Activated CD8-positive, alpha-beta memory T cell treated with anti-CD3 and anti-CD28 coated beads, Interleukin-2, amount 50 U/mL, for 1 hour (primary cell): ENCODE measurements at regions not wholly inside any gene's neighbourhood (a gene's known extent, or its start where the extent isn't known, plus 50 kb on each side); places are given as distances from the start of the nearest gene placed in this dataset.

Experiments used
- DNase-seq: peaks from one replicate; pipeline ENCODE4 v3.0.0-alpha.2; 2020; ENCODE audit errors: extremely low read depth

DNA sequence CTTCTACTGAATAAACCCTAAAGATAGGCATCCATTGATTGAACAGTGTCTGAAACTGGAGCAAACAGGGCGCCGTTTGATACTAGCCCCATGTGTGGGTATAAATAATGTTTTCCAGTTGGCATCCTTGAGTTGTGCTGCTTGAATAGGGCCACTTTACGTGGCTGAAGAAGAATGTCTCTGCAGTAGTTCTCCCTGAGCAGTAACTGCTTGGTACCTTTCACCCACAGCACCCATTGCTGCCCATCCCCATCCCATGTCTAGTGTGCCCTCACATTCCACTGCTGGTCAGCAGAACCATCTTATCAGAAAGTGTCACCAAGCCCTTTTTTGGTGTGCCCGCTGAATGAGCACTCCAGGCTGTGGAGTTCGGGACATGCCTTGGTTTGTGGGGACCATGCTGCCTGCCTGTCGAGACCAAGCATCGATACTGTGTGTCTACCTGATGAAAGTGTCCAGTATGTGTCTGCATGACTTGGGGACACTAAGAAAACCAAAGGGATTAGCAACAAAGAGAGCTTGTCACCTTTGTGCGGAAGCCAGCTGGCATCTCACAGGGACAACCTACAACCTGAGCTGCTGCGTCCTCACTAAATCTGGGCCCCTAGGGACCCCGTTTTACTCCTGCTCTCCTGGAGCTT is 162.0 kb downstream of the TM9SF2 start:
- no peak for DNase-seq

DNA sequence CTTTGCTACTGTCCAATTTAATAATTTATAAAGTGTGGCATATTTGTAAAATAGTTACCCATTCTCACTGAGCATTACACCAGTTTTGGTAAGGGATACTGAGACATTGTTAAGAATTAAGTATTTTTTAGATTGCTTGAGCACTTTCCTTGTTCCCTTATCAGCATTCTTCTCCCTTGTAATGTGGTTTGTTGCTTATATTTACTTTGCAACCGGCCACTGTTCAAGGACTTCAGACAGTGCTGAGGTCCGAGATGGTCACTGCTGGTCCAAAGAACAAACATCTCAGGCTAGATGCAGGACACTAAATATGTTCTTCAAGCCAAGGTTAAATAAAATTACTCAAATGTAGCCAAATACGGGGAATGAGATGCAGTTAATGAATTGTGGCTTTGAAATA is 161.4 kb downstream of the TM9SF2 start:
- DNase-seq: no peak

DNA sequence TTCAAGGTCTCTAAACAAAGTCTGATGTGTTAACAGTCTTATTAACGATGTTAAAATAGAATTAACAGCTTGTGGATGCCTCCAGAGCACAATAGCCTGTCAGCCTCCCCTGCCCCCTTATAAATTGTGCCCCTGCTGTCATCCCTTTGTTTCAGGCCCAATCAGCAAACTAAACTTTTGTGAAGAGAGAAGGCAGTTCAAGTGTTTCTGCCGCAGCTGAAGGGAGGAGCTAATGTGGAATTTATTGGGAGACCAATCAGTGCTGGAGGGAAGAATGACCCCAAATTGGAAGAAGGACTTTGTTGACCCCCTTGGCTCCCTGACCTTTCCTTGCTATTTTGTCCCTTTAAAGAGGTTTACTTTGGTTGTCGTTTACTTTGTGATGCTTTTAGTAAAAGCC is 160.5 kb downstream of the TM9SF2 start:
- DNase-seq: no peak

DNA sequence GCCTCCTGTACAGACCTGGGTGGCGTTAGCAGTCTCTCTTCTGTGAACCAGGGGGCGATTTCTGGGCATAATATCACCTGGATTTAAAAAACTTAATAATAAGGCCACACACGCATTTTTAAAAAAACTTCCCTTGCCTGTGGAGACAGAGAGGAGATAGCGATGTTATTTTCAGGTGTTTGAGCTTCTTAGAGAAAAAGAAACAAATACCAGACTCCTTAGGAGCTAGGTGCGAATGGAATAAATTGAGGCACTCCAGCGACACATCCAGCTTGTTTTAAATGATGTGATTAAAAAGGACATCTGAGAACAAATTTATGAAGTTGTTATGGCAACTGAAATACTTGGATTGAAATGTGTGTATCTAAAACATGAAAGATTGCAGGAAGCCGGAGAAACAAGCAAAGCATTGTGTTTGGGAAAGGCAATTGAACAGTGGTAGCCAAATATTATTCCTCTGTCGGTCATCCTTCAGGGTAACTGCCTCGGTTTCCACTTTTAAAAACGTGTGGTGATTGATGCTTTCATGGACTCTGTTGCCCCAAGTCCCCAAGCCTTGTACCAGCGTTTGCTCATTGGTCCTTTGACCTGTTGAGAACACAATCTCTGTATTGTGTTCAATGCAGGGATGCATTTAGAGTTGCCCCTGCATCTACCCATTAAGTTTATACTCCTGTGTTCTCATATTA is 158.7 kb downstream of the TM9SF2 start:
- DNase-seq: no peak

DNA sequence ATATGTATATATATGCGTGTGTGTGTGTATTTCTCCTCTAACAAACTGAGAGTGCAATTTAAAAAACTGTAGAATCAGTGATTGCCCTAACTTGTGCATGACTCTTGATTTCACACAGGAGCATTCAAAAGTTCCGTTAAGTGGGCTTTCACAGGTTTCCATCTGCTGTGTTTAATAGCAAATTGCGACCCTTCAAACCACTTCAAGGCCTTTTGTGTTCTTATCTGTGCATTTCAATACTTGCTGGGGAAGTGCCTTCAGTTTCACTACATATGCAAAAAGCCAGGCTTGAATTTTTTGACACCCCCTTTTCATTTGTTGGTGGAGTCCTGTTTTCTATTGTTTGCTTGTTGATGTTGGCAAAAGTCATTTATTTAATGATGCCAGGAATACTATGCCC is 158.0 kb downstream of the TM9SF2 start:
- no peak for DNase-seq

DNA sequence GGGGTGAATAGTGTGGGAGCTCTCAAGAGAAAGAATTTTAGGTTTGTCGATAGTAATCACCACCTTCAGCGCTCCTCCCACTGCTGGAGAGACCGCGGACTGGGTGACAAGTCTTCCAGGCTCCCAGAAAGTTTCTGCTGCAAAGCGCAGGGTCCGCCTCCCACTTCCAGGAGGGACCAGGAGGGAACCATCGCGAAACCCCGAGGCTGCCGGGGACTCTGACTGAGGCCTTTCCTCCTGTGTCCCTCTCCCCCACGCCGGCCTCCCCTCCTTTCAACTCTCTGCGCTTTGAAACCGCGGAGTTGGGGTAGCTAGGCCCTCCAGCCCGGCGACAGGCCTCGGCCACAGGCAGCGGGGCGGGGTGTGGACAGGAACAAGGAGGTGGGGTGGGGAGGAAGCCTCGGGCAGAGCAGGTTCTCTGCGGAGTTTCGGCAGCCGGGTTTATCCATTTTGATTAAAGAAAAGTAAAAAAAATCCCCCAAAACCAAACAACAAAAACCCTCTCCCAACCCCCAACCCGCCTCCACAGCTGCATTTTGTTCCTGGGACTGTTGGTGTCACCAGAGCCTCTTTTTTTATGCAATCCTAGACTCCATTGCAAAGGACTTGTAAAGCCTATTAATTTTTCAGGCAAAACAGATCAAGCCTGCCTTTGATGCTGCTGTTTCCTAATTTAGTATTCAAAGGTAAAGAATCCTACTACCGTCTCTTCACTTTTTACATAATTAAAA is 157.2 kb downstream of the TM9SF2 start:
- no peak for DNase-seq

DNA sequence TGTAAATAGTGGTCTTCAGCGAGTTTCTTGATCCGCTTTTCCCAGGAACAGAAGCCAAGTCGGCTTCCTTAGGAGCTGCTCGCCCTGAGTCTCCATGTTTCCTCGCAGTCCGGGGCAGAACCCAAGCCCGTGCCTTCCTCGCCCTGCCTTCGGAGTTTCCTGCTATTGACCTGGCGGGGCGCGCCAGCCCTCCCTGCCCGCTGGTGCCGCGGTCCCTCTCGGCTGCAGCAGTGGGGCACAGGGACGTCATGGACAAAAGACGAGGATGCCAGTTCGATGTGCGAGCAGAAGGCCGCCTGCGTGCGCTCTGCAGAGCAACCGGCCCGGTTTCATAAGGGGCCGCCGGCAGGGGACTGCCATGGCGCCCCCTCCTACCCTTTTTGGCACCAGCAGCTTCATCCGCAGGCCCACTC is 156.6 kb downstream of the TM9SF2 start:
- DNase-seq: no peak

DNA sequence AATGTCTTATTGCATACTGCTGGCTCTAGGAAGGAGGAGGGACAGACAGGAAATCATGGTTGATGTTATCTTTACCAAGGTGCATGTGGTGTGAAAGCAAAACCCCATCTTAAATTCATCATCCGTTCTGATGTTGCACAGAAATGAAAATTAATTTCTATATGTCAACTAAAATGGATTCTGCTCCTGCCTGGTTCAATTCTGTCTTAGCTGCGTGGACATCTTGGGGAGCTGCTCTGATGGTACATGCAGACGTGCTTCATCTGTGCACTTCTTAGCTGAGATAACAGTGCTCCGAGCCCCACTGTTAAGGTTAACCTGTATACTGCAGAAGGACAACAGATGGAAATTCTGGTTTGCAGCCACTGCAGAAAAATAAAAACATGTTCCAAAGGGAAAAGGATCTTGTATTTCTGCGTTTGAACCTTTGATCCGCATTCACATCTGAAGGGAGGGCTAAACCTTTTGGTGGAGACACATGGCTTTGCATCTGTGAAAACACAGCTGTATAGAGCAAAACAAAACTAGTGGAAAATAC is 155.6 kb downstream of the TM9SF2 start:
- no peak for DNase-seq

DNA sequence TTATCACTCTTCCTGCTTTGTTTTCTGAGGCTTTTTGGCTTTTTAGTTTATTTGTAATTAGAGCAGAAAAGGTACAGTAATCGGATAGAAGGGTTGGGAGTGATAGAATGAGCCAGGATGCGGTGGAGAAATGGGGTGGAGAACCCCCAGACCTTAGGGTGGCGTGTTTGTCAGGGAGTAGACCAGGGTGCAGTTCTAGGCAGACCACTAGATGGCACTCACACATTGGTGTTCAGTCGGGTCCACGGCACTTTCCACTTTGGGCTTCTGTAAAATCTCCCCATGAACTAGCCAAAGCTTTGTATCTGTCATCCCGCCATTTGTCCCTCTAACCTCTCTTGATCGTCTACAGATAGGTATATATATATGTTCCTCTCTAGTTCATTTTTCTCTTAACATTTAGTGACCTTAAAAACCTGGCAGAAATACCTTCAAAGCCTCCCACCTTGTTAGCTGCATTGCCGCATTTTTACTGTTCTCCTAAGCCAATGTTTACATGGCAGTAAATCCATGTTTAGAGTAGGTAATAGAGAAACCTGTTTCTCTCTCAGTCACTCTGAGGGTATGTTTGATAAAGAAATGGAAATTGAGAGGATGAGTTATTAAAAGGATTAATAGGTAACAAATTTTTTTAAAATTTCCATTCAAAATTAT is 154.9 kb downstream of the TM9SF2 start:
- DNase-seq: peak; percentile 51

DNA sequence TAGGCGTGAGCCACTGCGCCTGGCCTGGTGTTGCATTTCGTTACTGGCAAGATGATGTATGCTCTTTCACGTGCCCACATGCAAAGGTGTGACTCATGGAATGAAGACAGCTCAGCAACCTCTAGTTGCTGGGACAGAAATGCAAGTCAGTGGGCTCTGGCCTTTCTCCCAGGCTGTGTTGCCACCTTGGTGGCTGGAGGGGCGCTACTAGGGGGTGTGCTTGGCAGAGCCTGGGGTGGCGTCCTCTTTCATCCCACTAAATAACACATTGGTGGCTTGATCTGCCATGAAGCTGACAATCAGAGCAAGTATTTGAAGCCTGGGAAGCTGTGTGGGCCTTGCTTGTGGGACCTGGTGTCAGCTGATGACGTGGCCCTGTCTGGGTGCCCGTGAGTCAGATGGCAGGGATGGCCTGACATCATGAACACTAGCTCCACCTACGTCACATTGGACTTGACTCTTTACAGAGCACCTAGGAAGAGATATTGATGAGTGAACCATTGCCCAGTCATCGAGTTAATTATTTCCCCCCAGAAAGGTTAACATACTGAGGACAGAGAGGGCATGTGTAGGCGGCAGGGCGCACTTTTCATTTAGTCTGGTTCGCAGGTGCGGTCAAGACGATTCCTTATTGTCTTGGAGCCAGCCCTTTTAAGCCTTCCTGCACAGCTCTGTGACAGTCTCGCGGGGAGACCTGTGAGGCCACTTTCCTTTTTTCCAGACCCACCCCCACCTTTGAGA is 154.2 kb downstream of the TM9SF2 start:
- no peak for DNase-seq

DNA sequence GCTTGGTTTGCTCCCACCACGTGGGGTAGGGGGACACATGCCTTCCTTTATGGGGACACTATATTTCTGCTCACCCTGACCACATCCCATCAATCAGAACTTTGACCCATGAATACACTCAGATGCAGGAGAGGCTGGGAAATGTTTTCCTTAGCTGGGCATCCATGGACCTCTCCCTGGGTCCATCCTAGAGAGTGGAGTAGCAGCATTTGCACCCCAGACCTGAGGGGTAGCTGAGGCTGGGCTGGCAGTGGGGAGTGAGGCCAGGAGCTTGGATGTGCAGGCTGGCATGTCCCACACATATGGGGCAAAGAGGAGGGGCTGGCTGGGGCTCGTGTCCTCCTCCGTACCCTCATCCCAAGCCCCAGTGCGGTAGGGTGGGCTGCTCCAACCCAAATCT is 152.8 kb downstream of the TM9SF2 start:
- DNase-seq: no peak

DNA sequence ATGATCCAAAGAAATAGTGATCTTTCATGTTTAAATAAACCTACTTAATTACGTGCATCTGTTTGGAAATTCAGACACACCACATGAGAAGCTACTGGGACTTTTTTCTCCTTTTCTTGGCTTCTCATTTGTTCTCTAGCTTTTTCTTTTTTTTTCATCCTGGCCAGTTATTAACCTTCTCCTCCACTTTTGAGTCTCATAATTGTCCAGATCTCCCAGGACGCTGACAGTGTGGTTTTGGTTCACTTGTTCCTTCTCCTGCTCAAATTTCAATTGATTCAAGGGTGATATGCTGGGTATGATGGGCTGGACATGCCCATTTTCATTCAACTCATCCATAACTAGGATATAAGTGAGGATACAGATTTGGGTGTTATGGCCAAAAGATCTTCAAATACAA is 152.3 kb downstream of the TM9SF2 start:
- DNase-seq: no peak

DNA sequence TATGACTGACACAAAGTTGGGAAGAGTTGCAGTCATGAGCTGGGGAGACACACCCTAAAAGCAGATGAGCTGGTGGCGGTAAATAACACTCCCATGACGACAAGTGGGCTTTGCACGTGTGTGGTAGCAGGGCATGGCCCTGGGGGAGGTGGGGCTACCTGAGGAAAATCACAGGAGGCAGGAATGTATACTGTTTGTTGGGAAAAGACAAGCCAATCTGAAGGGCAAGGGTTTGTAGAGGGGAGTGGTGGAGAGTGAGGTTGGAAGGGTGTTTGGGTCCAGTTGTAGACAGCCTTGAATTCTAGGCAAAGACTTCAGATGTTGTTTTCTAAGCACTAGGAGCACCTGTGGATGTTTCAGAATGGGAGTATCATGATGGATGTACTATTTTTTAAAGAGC is 151.6 kb downstream of the TM9SF2 start:
- no peak for DNase-seq

DNA sequence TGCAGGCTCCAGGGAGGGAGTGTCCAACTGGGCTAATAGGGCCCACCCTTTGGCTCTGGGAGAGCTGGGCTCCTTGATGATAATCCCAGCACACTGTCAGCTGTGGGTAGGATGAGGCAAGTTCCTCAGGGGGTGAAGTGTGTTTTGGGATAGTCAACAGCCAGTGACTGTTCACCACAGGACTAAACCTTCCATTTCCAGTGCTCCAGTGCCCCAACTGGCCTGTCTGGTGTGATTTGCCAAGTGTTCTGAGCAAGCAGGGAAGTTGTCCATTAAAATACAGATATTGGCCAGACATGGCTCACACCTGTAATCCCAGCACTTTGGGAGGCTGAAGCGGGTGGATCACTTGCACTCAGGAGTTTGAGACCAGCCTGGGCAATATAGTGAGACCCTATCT is 150.9 kb downstream of the TM9SF2 start:
- no peak for DNase-seq

DNA sequence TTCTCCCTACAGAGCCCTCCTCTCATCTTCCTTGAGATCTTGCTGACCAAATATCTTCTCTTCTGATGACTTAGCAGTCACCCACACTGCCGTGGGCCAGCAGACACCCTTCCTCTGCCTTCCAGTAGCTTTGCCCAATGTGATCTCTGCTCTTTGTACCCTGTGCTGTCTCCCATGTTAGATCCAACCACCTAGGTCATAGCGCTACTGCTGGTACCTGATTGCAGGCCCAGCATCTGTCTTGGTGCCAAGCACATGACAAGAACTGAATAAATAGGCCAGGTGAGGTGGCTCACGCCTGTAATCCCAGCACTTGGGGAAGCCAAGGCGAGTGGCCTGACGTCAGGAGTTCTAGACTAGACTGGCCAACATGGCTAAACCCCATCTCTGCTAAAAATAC is 149.7 kb downstream of the TM9SF2 start:
- DNase-seq: no peak

DNA sequence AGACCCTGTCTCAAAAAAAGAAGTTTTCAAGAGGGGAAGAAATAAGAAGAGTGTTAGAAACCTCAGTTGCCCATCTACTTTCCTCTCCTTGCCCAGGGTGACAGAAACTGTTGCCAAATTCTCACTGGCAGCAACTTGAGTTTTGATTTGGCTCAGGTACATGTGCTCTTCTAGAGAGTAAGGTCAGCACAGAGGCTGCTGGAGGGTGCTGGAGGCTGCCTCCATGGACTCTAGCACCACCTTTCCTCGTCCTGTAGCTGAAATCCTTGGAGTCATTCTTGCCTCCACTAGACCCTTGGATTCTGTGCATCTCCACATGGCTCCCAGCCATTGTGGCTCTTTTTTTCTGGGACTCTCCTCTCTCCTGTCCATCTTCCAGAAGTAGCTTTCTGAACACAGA is 149.1 kb downstream of the TM9SF2 start:
- no peak for DNase-seq

DNA sequence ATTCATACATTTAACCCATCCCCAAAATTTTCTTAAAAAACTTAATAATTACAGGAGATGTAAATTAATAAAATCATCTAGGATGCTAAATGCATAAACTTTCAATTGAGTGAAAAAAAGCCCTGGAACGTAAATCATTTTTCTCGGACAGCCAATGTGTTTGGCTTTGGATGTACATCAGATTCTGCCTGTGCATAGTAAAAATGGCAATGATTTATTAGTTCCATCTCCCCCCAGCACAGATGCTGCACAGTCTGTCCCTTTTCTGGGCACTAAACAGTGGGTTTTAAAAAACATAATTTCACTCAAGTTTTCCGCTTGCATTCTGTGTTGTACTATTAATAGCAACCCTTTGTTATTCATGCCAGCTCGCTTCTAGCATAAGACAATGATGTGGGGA is 147.7 kb downstream of the TM9SF2 start:
- DNase-seq: no peak

DNA sequence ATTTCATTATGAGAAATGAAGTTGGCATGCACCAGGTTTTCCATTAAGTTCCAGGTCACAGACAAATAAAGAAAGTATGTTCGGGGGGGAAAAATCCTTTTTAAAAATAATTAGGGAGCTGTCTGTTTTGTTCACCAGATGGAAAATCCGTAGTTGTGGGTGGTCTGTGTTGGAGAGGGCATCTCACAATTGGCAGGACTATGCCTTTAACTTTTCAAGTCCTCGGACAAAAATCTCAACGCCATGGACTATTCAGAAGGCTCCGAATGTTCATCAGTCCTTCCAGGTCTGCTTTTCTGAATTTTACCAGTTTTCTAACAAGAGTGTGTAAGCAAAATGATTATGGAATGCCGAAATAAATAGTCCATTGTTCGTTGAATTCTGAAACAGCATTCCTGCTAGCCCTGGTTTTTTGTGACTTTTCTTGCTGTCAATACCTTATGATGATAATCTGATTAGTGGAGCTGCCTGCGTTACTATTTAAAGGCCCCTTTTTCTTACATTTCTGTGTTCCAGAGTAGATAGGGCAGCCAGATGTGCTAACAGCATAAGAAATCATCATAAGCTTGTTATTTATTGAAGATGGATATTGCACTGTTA is 146.9 kb downstream of the TM9SF2 start:
- DNase-seq: no peak

DNA sequence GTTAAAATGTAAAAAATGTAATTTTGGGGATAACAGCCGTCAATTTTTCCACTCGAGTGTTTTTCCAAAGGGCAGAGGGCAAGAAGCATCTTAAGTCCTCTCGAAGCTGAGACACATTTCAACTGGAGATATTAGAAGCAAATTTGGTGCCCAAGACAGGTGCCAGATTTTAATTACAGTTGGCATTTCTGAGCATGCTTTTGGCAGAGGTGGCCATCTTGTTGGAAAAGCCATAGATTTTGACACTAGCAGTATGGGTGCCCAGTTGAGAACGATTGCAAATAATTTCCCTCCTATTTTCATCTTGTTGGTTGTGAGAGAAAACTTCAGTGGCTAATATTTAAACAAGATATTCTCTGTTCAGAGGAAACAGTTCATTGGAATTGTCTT is 146.3 kb downstream of the TM9SF2 start:
- DNase-seq: no peak

DNA sequence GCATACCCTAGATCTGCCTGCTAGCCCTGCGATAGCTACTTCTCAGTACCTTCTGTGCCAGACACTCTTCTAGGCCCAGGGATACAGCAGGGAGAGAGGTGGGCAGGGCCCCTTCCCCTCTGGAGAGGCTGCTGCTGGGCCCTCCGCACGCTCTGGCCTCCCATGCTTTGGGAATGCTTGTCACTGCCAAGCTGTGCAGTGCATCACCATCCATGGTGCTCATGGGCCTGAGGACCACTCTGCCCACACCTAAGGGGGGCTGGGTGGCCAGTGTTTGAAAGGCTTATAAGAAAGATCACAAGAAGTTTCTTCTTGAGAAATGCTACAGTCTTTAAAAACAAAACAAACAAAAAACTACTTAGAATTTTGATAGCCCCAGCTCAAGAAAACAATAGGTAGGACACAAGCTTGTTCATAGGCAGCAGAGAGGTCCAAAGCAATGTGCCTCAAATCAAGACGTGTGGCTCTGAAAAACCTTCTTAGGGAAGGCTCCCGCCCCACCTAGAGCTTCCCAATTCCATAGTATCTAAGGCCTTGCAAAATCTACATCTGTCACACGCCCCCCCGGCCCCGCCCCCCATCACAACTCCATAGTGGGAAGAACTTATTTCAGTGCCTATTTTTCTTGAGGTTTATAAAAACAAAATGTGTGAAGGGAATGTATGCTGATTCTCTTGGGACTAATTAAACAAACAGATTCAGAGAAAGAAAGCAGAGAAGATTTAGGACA is 145.8 kb downstream of the TM9SF2 start:
- no peak for DNase-seq

DNA sequence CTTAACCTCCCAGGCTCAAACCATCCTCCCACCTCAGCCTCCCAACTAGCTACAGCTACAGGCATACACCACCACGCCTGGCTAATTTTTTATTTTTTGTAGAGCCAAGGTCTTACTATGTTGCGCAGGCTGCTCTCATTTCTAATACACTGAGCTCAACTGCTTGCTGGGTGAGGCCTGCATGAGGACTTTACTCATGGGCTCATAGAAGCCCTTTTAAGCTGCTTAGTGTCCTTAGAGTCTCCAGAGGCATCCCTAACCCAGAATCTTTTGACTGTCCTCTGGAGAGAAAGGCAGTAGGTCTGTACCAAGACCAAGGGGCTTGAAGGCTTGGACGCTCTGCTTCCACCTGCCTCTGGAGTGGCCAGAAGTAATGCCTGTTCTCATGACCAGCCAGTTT is 141.6 kb downstream of the TM9SF2 start:
- no peak for DNase-seq
